SJSA1 (cell line): ENCODE measurements at regions not wholly inside any gene's neighbourhood (a gene's known extent, or its start where the extent isn't known, plus 50 kb on each side); places are given as distances from the start of the nearest gene placed in this dataset.

ENCODE experiments used
- DNase-seq, 2 experiments: peaks; one replicate each; pipeline ENCODE4 v3.0.0-alpha.2; 2015 to 2020; ENCODE audit warnings: low spot score in 2 of 2, low read depth in 1 of 2
- H3K27ac ChIP-seq: fragments of 250-450 bp; sonication (Bioruptor Pico); 2 replicates; pipeline ENCODE4 v1.5.1; 2020; ENCODE audit warnings: mild to moderate bottlenecking, moderate library complexity
- H3K27me3 ChIP-seq: fragments of 250-450 bp; sonication (Bioruptor Pico); replicated peaks from 2 replicates; pipeline ENCODE4 v1.5.1; 2020; ENCODE audit warnings: mild to moderate bottlenecking, moderate library complexity
- H3K36me3 ChIP-seq: fragments of 250-450 bp; sonication (Bioruptor Pico); 2 replicates; pipeline ENCODE4 v1.5.1; 2020; ENCODE audit warnings: mild to moderate bottlenecking
- H3K4me1 ChIP-seq: fragments of 250-450 bp; sonication (Bioruptor Pico); replicated peaks from 2 replicates; pipeline ENCODE4 v1.6.1; 2021; ENCODE audit warnings: mild to moderate bottlenecking
- H3K4me3 ChIP-seq: fragments of 250-450 bp; sonication (Bioruptor Pico); 2 replicates; pipeline ENCODE4 v1.5.1; 2020; ENCODE audit warnings: mild to moderate bottlenecking
- H3K9me3 ChIP-seq: fragments of 250-450 bp; sonication (Bioruptor Pico); replicated peaks from 2 replicates; pipeline ENCODE4 v1.5.1; 2020; ENCODE audit warnings: mild to moderate bottlenecking

GRCh38 chr2:155070489-155070888 is 372.0 kb downstream of the KCNJ3 start:
- H3K36me3 ChIP-seq: no peaks in the 10 kb centered on the region
- no peak overlapping the region for H3K4me3 ChIP-seq
- no peak for DNase-seq
- no peaks in the 10 kb centered on the region for H3K27me3 ChIP-seq
- H3K9me3 ChIP-seq: peaks cover 7% of the 10 kb centered on the region; the same call in 1 of the 2 replicates
- no peak overlapping the region for H3K27ac ChIP-seq
- H3K4me1 ChIP-seq: no peaks in the 10 kb centered on the region

- no peaks in the 10 kb centered on the region for H3K27me3 ChIP-seq
- DNase-seq: no peak
- 0 out of 2 replicates have a peak, but pooled peaks cover 5% of the 10 kb centered on the region for H3K9me3 ChIP-seq
- no peaks in the 10 kb centered on the region for H3K4me1 ChIP-seq
- no peaks in the 10 kb centered on the region for H3K36me3 ChIP-seq
- H3K4me3 ChIP-seq: no peak overlapping the region
- no peak overlapping the region for H3K27ac ChIP-seq
Observed at GRCh38 chr2:155062922-155063258, 364.4 kb downstream of the KCNJ3 start.

- DNase-seq: no peak
- no peak overlapping the region for H3K4me3 ChIP-seq
- no peak overlapping the region for H3K27ac ChIP-seq
- H3K27me3 ChIP-seq: no peaks in the 10 kb centered on the region
- no peaks in the 10 kb centered on the region for H3K36me3 ChIP-seq
- H3K9me3 ChIP-seq: 0 out of 2 replicates have a peak, but pooled peaks cover 5% of the 10 kb centered on the region
- H3K4me1 ChIP-seq: no peaks in the 10 kb centered on the region
Observed at GRCh38 chr2:155062250-155062921, 363.9 kb downstream of the KCNJ3 start.

DNA sequence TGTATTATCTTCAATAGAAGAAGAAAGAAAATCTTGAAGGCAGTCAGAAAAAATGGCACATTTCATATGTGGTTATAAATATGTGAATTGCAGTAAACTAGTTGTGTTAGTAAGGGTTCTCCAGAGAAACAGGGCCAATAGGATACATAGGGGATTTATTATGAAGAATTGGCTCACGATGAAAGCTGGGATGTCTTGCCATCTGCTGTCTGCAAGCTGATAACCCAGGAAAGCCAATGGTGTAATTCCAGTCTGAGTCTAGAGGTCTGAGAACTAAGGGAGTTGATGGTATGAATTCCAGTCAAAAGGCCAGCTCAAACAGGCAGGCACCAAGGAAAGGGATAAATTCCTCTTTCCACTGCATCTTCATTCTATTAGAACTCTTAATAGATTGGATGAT is 362.4 kb downstream of the KCNJ3 start:
- Histone ChIP-seq H3K4me3 (no peak overlapping the region), H3K27me3 (no peaks in the 10 kb centered on the region), H3K9me3 (0 out of 2 replicates have a peak, but pooled peaks cover 5% of the 10 kb centered on the region), H3K36me3 (no peaks in the 10 kb centered on the region), H3K4me1 (no peaks in the 10 kb centered on the region), H3K27ac (no peak overlapping the region)
- DNase-seq: no peak

DNA sequence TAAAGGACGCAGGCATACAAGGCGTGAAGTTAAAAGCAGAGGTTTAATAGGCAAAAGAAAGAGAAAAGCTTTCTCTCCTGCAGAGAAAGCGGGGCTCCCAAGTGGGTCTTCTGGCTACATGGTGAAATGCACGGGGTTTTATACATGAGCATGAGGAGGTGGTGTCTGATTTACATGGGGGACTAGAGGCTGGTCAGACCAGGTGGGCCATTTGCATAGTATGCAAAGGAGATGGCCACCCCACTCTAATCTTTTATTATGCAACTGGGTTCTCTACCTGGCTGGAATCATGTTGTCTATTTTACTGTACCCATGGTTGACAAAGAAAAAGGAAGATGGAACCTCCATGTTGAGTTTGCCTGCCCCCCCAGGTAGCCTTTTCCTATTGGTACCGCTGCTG is 356.2 kb downstream of the KCNJ3 start:
- no peaks in the 10 kb centered on the region for H3K36me3 ChIP-seq
- H3K4me3 ChIP-seq: no peak overlapping the region
- DNase-seq: no peak
- H3K9me3 ChIP-seq: peaks cover 3% of the 10 kb centered on the region; the same call in 1 of the 2 replicates
- no peaks in the 10 kb centered on the region for H3K4me1 ChIP-seq
- H3K27ac ChIP-seq: no peak overlapping the region
- H3K27me3 ChIP-seq: no peaks in the 10 kb centered on the region

DNA sequence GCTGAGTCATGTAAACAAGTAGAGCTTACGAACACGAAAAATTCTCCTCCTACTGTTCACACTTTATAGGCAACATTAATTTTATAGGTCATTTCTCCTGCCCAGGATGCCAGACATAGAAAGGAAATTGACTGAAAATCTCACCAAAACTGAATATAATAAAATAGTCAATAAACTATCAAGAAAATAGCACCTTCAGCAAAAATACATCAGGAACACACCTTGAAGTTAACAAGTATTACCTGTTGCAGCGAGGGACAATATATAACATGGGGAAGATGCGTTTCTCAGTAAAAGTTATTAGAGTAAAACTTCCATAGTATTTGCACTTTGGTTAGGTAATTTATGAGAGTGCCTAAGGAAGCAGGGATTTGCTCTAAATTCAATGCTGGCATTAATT is 344.6 kb downstream of the KCNJ3 start:
- H3K4me3 ChIP-seq: no peak overlapping the region
- no peak for DNase-seq
- no peaks in the 10 kb centered on the region for H3K4me1 ChIP-seq
- no peaks in the 10 kb centered on the region; the same call in 1 of the 2 replicates for H3K9me3 ChIP-seq
- H3K27me3 ChIP-seq: no peaks in the 10 kb centered on the region
- no peaks in the 10 kb centered on the region for H3K36me3 ChIP-seq
- H3K27ac ChIP-seq: no peak overlapping the region

DNA sequence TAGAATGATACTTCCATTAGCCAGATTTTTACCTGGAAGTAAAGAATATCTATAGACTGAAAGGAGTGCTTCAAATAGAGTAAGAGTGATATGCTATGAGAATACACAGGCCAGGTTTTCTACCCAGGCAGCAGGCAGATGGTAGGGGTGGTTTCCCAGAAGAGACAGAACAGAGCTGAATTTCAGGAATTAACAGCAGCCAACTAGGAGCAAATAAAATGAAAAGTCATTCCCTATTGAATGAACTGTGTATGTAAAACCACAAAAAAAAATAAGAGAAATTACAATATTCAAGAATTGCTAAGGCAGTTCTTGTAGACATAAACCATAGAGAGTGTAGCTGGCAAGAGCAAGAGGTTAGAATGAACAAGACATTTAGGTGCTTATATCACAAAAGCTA is 336.8 kb downstream of the KCNJ3 start:
- Histone ChIP-seq H3K36me3 (no peaks in the 10 kb centered on the region), H3K4me1 (no peaks in the 10 kb centered on the region), H3K27ac (no peak overlapping the region), H3K4me3 (no peak overlapping the region), H3K27me3 (no peaks in the 10 kb centered on the region), H3K9me3 (no peaks in the 10 kb centered on the region; the same call in 1 of the 2 replicates)
- DNase-seq: no peak

- Histone ChIP-seq H3K27ac (no peak overlapping the region), H3K4me3 (no peak overlapping the region), H3K36me3 (no peaks in the 10 kb centered on the region), H3K9me3 (no peaks in the 10 kb centered on the region; the same call in none of the 2 replicates), H3K27me3 (no peaks in the 10 kb centered on the region), H3K4me1 (no peaks in the 10 kb centered on the region)
- no peak for DNase-seq
Observed at GRCh38 chr2:155033652-155034051, 335.2 kb downstream of the KCNJ3 start.

DNA sequence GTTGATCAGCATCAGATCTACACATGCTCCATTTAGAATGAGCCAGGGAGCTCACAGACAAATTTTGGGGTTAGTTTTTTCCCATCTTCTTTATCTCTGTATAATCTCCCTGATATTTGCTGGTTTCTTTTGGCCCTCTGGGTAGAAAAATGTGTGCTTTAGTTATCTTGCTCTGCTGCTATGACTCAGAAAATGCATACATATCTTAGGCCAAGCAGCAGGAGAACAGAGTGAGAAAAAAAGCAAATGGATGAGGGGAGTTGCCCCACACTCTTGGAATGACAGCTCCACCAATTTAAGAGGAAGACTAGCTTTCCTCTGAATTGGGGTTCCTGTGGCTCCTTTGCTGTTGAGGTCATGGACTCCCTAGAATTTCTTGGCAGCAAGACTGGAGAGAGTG is 331.8 kb downstream of the KCNJ3 start:
- no peak overlapping the region for H3K4me3 ChIP-seq
- H3K27me3 ChIP-seq: no peaks in the 10 kb centered on the region
- H3K36me3 ChIP-seq: no peaks in the 10 kb centered on the region
- H3K27ac ChIP-seq: no peak overlapping the region
- H3K9me3 ChIP-seq: no peaks in the 10 kb centered on the region; the same call in none of the 2 replicates
- no peaks in the 10 kb centered on the region for H3K4me1 ChIP-seq
- no peak for DNase-seq

GRCh38 chr2:155026651-155027174 is 328.2 kb downstream of the KCNJ3 start:
- no peaks in the 10 kb centered on the region for H3K36me3 ChIP-seq
- no peak overlapping the region for H3K4me3 ChIP-seq
- no peaks in the 10 kb centered on the region for H3K27me3 ChIP-seq
- no peak overlapping the region for H3K27ac ChIP-seq
- no peak for DNase-seq
- no peaks in the 10 kb centered on the region; the same call in 1 of the 2 replicates for H3K9me3 ChIP-seq
- no peaks in the 10 kb centered on the region for H3K4me1 ChIP-seq

GRCh38 chr2:155023674-155024073 is 325.2 kb downstream of the KCNJ3 start:
- H3K9me3 ChIP-seq: 0 out of 2 replicates have a peak, but pooled peaks cover 4% of the 10 kb centered on the region
- no peak overlapping the region for H3K4me3 ChIP-seq
- H3K27ac ChIP-seq: no peak overlapping the region
- H3K27me3 ChIP-seq: no peaks in the 10 kb centered on the region
- H3K36me3 ChIP-seq: no peaks in the 10 kb centered on the region
- DNase-seq: no peak
- no peaks in the 10 kb centered on the region for H3K4me1 ChIP-seq

DNA sequence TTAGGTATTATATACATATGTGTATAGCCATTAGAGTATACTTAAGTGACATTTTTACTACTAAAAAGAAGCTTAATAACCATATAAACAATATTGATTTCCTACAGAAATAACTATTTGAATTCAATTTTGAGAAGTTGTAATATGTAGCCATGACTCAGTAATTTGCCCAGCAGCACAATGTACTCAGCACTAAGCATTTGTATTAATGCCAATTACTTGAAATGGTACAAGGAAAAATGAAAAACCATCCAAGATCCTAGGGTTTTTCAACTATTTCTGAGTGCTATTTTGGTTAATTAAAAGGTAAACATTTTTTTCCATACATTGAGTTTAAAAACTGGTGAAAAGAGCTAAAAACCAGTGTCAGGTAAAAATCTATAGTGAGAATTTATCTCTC is 324.0 kb downstream of the KCNJ3 start:
- 0 out of 2 replicates have a peak, but pooled peaks cover 4% of the 10 kb centered on the region for H3K9me3 ChIP-seq
- H3K4me3 ChIP-seq: no peak overlapping the region
- no peaks in the 10 kb centered on the region for H3K36me3 ChIP-seq
- no peaks in the 10 kb centered on the region for H3K27me3 ChIP-seq
- H3K27ac ChIP-seq: no peak overlapping the region
- H3K4me1 ChIP-seq: no peaks in the 10 kb centered on the region
- DNase-seq: no peak

- H3K36me3 ChIP-seq: no peaks in the 10 kb centered on the region
- 0 out of 2 replicates have a peak, but pooled peaks cover 4% of the 10 kb centered on the region for H3K9me3 ChIP-seq
Observed at GRCh38 chr2:155021618-155022017, 323.1 kb downstream of the KCNJ3 start.

DNA sequence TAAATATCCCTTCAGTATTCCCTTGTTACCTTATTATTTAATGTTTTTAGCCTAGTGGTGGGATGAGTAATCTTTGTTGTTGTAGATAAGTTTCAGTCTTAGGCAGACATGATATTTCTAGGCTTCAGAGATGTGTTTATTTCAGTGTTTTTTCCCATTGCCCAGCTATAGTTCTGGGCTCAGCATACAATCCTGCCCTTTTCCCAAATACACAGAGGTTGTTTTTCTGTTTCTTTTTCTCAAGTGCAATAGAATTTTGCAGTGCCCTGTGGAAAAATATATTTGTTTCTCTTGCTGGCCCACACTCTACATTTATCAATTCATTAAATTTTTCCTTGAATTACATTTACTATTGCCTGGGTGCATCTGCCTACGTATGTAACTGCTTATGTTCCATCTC is 321.8 kb downstream of the KCNJ3 start:
- no peaks in the 10 kb centered on the region for H3K36me3 ChIP-seq

More at GRCh38 chr2:155021618-155022017, 323.1 kb downstream of the KCNJ3 start:
- Histone ChIP-seq H3K4me3 (no peak overlapping the region), H3K4me1 (no peaks in the 10 kb centered on the region), H3K27me3 (no peaks in the 10 kb centered on the region), H3K27ac (no peak overlapping the region)
- DNase-seq: no peak

More for the DNA sequence above, 321.8 kb downstream of the KCNJ3 start:
- Histone ChIP-seq H3K4me1 (no peaks in the 10 kb centered on the region), H3K9me3 (0 out of 2 replicates have a peak, but pooled peaks cover 4% of the 10 kb centered on the region), H3K27ac (no peak overlapping the region), H3K27me3 (no peaks in the 10 kb centered on the region), H3K4me3 (no peak overlapping the region)
- DNase-seq: no peak
